Lung (tissue), 11 donors: ENCODE measurements at regions not wholly inside any gene's neighbourhood (a gene's known extent, or its start where the extent isn't known, plus 50 kb on each side); places are given as distances from the start of the nearest gene placed in this dataset.

ENCODE experiments used
- ATAC-seq: fragments of 200-7000 bp; cut with Tn5 transposase; one replicate; pipeline ENCODE4 v1.9.1; 2020; ENCODE audit warnings: moderate number of reproducible peaks; ENCODE audit not compliant: insufficient read depth, low FRiP score
- DNase-seq, 3 donors: peaks; one replicate each; pipeline ENCODE4 v3.0.0-alpha.2; 2013 to 2017
- H3K27ac ChIP-seq, 2 donors: one replicate each; pipeline ENCODE4 v1.5.1; 2013; ENCODE audit warnings: mild to moderate bottlenecking in 2 of 2, moderate library complexity in 2 of 2, control low read depth in 1 of 2, inconsistent platforms in 1 of 2, low read depth in 1 of 2, low read length in 1 of 2
- H3K27me3 ChIP-seq, 3 donors: one replicate each; pipeline ENCODE4 v1.5.1; 2013; ENCODE audit warnings: low read length in 2 of 3; ENCODE audit not compliant: control insufficient read depth in 3 of 3, insufficient read depth in 3 of 3
- H3K36me3 ChIP-seq, 4 donors: one replicate each; pipeline ENCODE4 v1.5.1; 2013; ENCODE audit warnings: low read length in 4 of 4, mild to moderate bottlenecking in 1 of 4, moderate library complexity in 1 of 4; ENCODE audit not compliant: control insufficient read depth in 4 of 4, insufficient read depth in 4 of 4
- H3K4me1 ChIP-seq, 5 donors: one replicate each; pipeline ENCODE4 v1.5.1; 2013; ENCODE audit warnings: low read length in 5 of 5, mild to moderate bottlenecking in 2 of 5, moderate library complexity in 1 of 5; ENCODE audit not compliant: control insufficient read depth in 5 of 5, insufficient read depth in 5 of 5
- H3K4me3 ChIP-seq: one replicate; pipeline ENCODE4 v1.5.1; 2013; ENCODE audit warnings: mild to moderate bottlenecking, control low read depth, moderate library complexity
- H3K9ac ChIP-seq, 2 donors: one replicate each; pipeline ENCODE4 v1.5.1; 2013; ENCODE audit warnings: low read length in 2 of 2, control low read depth in 1 of 2; ENCODE audit not compliant: insufficient read depth in 1 of 2
- H3K9me3 ChIP-seq, 4 donors: one replicate each; pipeline ENCODE4 v1.5.1; 2013; ENCODE audit warnings: low read length in 3 of 4, mild to moderate bottlenecking in 1 of 4, moderate library complexity in 1 of 4; ENCODE audit not compliant: control insufficient read depth in 4 of 4, insufficient read depth in 3 of 4
- WGBS, 2 donors: extraction: QIAGEN DNeasy Blood & Tissue Kit; methylation state at CpG; one replicate each; pipeline ENCODE4 v1.1.7; 2013; 5-methylcytosine and 5-hydroxymethylcytosine counted together
- TF ChIP-seq, protein P1 (sequence below): IDR thresholded peaks from 2 replicates; pipeline ENCODE4 v1.5.1; 2012; ENCODE audit warnings: mild to moderate bottlenecking; ENCODE audit errors: control extremely low read depth, extremely low read depth
- donor health status: control.
- donor health status: control.
- donor health status: Bipolar disorder and iron deficiency.
- donor health status: healthy.
- donor health status: DM: yes; HTN: yes; CAD: no.

DNA sequence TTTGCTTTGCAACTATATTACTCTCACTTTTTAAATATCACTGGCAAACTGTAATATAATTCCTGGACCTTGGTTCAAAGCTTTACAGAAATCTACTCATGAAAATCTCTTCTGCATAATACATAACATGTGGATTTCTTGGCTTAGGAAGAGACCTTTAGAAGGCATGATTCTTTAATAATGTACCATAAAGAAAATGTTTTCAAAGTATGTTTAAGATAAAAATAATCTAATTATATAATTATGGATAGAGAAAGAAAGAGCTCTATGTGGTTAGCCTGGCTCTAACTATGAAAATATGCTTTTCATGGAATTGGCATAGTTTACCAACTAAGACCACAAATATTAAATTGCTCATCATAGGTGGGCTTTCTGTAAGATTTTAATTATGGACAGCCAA is 817.8 kb downstream of the TLE1 start:
- Histone ChIP-seq H3K9me3 (peaks cover 0 to 3% (median 0%) of the 10 kb centered on the region in 4 donors), H3K27me3 (no peaks in the 10 kb centered on the region), H3K36me3 (no peaks in the 10 kb centered on the region), H3K4me1 (no peaks in the 10 kb centered on the region), H3K27ac (no peak overlapping the region), H3K9ac (no peak overlapping the region), H3K4me3 (no peak overlapping the region)
- TF ChIP-seq, protein P1, sequence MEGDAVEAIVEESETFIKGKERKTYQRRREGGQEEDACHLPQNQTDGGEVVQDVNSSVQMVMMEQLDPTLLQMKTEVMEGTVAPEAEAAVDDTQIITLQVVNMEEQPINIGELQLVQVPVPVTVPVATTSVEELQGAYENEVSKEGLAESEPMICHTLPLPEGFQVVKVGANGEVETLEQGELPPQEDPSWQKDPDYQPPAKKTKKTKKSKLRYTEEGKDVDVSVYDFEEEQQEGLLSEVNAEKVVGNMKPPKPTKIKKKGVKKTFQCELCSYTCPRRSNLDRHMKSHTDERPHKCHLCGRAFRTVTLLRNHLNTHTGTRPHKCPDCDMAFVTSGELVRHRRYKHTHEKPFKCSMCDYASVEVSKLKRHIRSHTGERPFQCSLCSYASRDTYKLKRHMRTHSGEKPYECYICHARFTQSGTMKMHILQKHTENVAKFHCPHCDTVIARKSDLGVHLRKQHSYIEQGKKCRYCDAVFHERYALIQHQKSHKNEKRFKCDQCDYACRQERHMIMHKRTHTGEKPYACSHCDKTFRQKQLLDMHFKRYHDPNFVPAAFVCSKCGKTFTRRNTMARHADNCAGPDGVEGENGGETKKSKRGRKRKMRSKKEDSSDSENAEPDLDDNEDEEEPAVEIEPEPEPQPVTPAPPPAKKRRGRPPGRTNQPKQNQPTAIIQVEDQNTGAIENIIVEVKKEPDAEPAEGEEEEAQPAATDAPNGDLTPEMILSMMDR = no peak
- DNase-seq (no peak), ATAC-seq (no peak)

DNA sequence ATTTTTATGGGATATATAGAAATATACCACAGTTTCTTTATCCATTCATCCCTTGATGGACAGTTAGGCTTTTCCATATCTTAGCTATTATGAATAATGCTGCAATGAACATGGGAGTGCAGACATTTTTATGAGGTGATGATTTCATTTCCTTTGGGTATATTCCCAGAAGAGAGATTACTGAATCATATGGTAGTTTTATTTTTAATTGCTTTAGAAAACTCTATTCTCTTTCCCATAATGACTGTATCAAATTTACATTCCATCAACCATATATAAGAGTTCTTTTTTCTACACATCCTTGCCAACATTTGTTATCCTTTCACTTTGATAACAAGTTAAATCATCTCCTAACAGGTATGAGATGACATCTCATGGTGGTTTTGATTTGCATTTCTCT is 821.6 kb downstream of the TLE1 start:
- TF ChIP-seq, protein P1 = no peak
- Histone ChIP-seq H3K9me3 (peaks cover 0 to 3% (median 0%) of the 10 kb centered on the region in 4 donors), H3K36me3 (no peaks in the 10 kb centered on the region), H3K9ac (no peak overlapping the region), H3K27me3 (no peaks in the 10 kb centered on the region), H3K27ac (no peak overlapping the region), H3K4me1 (no peaks in the 10 kb centered on the region), H3K4me3 (no peak overlapping the region)
- no peak for DNase-seq
- ATAC-seq = no peak

DNA sequence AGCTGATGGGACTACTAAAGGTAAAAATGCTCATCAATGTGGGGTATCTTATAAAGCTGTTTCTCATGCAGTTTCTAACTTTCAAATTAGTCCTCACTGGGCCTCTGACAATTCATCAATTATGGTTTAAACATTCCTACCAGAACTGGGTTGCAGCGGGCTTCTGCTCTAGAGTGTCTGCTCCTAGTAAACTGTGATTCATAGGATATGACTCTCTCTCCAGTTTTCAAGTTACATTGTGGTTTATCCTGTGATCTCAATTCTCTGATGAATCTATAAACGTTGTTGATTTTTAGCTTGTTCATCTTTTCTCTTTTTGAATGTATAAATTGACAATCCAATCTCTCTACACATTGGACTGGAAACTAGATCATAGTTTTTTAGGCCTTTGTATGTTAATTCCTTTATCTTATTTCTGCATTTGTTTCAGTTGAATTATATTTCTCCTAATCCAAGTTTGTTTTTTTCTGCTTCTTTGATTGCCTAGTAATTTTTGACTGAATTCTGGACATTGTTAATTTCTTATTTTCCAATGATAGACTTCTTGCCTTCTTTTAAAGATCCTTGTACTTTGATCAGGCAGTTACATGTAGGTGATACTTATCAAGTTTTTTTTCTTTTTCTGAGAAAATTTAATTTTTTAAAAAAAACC is 822.6 kb downstream of the TLE1 start:
- no peak overlapping the region for H3K27ac ChIP-seq
- ATAC-seq (no peak), DNase-seq (no peak)
- no peaks in the 10 kb centered on the region for H3K27me3 ChIP-seq
- no peak overlapping the region for H3K4me3 ChIP-seq
- no peaks in the 10 kb centered on the region for H3K36me3 ChIP-seq
- no peak overlapping the region for H3K9ac ChIP-seq
- TF ChIP-seq, protein P1 = no peak
- WGBS, 2 donors = 89 to 90% methylated on average over 2 of the region's 2 CpGs
- H3K9me3 ChIP-seq = peaks cover 0 to 3% (median 0%) of the 10 kb centered on the region in 4 donors
- H3K4me1 ChIP-seq = no peaks in the 10 kb centered on the region

DNA sequence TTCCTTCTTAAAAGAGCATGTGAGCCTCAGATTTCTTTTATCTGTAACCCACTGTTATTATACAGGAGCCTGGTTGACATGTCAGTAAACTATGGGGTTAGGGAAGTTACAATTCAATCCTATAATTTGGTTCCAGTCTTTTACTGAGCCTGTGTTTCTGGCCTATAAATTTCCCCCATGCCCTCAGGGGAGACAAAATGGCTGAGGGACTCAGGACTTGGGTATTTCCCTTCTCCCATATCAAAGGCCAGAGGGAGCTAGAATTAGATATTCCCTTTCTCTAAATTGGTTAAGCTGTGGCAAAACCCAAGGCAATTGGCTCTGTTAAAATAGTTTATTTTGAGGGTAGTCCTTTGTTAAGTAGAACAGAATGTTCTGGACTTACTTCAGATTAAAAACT is 823.2 kb downstream of the TLE1 start:
- DNase-seq (no peak), ATAC-seq (no peak)
- no peaks in the 10 kb centered on the region for H3K27me3 ChIP-seq
- H3K9me3 ChIP-seq = peaks cover 0 to 3% (median 0%) of the 10 kb centered on the region in 4 donors
- TF ChIP-seq, protein P1 = no peak
- no peaks in the 10 kb centered on the region for H3K4me1 ChIP-seq
- no peaks in the 10 kb centered on the region for H3K36me3 ChIP-seq
- no peak overlapping the region for H3K4me3 ChIP-seq
- H3K9ac ChIP-seq = no peak overlapping the region
- H3K27ac ChIP-seq = no peak overlapping the region
